NCI-H146 (cell line): ENCODE measurements at regions not wholly inside any gene's neighbourhood (a gene's known extent, or its start where the extent isn't known, plus 50 kb on each side); places are given as distances from the start of the nearest gene placed in this dataset.

Experiments used
- DNase-seq: peaks from one replicate; lab custom pipeline; 2025; lab: John Stamatoyannopoulos, UW

DNA sequence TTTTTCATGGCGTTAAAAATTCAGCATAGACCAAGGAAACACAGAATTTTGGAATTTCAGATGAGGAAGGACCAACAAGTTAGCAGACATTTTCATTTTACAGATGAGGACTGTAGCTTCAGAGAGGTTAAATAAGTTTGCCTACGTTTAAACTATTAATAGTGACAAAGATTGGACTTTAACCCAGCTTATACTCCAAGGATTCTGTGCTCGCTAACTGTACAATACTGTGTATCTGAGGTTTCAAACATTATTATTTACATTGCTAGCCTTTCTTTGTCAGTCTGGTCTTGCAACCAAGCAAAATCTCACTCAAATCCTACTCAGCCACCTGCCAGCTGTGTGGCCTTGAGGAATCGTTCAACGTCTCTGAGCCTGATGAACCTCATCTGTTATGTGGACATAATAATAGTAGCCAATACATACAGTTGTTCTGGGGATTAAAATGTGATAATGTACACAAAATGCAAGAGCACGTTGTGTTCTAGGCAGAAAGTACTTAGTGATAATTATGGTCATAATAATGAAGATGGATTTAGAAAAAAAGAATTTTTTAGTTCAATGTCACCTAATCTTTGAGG is 462.4 kb upstream of the TRIB2 start:
- no peak for DNase-seq

DNA sequence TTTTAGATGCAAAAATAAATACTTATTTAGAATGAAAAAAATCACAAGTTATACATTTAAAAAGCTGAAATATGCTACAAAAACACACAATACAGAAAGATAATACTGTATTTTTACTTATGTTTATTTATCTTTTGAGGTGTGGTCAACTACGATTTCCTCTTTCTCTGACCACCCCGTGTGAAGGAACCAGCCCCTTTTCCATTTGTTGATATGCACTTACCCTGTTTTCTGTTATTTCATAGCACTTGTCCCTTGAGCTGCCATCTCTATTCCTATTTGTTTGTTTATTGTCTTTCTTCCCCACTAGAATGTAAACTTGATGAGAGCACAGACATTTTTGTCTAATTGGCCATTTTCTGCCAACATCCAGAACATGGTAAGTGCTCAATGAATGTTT is 460.5 kb upstream of the TRIB2 start:
- DNase-seq = no peak

GRCh38 chr2:12257476-12257875 is 459.3 kb upstream of the TRIB2 start:
- no peak for DNase-seq

DNA sequence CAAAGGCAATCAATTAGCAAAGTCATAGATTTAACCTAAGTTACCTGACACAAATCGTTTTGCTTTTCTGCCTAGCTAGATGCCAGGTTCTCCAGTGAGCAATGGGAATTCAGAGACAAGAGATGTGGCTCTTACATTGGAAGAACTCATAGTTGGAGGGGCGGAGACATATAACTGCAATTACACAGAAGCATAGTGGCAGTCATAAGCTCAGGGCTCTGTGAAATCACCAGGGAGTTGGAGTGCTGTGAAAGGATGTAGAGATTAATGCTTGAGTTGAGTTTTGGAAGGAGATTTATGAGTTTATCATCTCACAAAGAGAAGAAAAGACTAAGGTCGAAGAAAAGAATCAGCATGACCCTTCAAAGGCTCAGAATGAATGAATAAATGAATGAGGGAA is 457.2 kb upstream of the TRIB2 start:
- DNase-seq = no peak

DNA sequence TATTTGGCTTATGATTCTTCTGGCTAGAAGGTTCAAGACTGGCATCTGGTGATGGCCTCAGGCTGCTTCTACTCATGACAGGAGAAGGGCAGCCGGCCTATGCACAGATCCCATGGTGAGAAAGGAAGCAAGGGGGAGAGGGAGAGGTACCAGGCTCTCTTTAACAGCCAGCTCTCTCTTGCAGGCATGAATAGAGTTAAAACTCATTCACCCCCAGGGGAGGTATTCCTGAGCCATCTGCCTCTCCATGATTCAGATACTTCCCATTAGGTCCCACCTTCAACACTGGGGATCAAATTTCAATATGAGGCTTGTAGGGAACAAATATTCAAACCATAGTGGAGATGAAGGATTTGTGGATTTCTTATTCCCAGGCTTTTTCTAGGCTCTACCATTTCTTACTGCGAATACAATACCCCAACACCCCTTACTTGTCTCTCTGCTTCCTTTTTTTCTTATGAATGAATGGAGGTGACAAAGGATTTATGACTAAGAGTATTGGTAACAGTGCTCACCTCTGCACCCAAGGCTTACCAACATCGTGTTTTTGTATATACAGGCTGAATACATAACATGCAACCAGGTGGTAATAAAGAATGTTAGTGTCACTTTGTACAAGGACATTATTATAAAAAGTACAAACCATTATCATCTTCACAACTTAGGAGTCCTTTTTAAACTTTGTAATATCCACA is 454.6 kb upstream of the TRIB2 start:
- no peak for DNase-seq

GRCh38 chr2:12262681-12263436 is 453.9 kb upstream of the TRIB2 start:
- no peak for DNase-seq

- DNase-seq = no peak
Measured at GRCh38 chr2:12263730-12264129, 453.0 kb upstream of the TRIB2 start.

DNA sequence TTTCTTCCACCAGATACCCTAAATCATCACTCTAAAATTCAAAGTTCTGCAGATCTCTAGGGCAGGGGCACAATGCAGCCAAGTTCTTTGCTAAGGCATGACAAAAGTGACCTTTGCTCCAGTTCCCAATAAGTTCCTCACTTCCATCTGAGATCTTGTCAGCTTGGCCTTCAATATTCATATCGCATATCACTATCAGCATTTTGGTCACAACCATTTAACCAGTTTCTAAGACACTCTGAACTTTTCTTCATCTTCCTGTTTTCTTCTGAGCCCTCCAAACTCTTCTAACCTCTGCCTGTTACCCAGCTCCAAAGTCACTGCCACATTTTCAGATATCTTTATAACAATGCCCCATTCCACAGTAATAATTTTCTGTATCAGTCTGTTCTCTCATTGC is 452.6 kb upstream of the TRIB2 start:
- DNase-seq = no peak

DNA sequence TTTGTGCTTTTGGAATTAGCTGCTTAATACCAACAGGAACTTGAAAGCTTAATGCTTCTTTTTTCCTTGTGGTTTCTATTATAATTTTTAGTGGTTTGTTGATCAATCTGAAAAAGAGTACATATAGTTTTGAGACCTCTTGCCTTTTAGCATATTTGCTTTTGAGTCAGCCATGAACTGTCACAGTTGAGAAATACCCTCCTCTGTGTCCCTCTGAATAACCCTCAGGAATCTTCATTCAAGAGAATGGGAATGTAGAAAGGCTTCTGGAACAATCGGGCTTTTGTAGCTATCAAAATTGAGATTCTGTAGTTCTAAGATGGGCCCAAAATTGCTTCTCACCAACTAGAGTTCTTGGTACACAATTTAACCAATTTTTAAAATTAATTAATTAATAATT is 451.1 kb upstream of the TRIB2 start:
- DNase-seq = no peak

DNA sequence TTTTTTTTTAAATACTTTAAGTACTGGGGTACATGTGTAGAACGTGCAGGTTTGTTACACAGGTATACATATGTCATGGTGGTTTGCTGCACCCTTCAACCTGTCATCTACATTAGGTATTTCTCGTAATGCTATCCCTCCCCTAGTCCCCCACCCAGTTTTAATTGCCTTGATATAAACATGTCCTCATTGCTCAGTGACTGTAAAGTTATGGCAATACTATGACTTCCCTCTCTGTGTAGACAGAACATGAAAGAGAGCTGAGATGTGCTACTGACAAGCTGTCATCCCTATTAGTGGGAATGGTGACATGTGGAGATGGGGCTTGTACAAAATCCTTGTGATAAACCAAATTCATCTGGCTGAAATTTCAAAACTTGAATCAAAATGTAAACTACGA is 449.7 kb upstream of the TRIB2 start:
- DNase-seq = no peak

GRCh38 chr2:12269041-12269972 is 447.4 kb upstream of the TRIB2 start:
- DNase-seq = no peak

- no peak for DNase-seq
Measured at GRCh38 chr2:12270876-12271588, 445.7 kb upstream of the TRIB2 start.

DNA sequence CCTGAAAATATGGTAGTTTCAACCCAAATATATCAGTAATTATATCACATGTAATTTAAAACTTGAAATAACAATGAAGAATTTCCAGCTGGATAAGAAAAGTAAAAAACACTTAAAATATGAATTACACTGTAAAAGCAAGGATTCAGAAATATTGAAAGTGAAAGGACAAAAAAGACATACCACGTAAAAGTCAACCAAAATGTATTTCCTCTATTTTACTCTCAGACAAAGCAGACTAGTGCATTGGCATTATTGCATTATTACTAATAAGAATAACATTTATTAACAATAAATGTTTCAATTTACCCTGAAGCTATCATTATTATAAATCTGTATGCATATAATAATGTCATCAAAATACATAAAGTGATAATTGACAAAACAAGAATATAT is 445.1 kb upstream of the TRIB2 start:
- no peak for DNase-seq

GRCh38 chr2:12273111-12273510 is 443.6 kb upstream of the TRIB2 start:
- no peak for DNase-seq

DNA sequence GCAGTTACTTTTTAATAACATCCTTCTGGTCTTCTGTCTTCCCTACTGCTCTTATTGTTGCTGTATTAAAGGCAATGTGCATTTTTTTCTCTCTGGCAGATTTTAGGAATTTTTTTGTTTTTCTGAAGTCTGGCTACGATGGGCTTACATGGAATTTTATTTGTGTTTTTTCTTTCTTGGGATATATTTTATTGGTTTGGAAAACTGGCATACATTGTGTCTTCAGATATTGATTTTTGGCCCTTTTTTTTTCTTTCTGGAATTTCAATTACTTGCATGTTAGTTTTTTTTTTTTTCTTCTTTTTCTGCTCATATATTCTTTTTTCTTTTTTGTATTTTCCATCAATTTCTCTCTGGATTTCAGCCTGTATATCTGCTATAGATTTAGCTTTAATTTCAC is 442.1 kb upstream of the TRIB2 start:
- DNase-seq = no peak

GRCh38 chr2:12277241-12278034 is 439.3 kb upstream of the TRIB2 start:
- DNase-seq = no peak

DNA sequence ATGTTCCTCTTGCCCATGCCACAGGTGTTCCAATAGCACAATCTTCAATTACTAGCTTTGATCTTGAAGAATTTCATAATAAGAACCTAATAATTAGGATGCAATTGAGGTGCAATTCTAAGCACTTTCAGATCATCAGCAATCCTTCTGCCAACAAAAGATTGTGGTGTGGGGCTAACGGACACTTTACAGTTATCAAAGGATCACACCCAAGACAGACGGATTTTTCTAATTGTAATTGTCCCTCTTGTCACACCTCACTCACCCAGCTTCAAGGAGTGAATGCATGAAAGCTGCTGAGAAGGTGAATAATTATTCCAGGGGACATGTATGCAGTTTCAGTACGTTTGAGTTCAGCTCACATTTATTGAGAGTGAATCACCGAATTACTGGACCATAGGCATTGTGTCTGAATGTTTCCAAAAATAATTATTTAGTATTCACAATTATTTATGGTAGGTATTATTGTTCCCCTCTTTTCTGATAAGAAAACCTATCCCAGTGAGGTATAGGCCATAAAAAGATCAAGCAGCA is 438.5 kb upstream of the TRIB2 start:
- no peak for DNase-seq

DNA sequence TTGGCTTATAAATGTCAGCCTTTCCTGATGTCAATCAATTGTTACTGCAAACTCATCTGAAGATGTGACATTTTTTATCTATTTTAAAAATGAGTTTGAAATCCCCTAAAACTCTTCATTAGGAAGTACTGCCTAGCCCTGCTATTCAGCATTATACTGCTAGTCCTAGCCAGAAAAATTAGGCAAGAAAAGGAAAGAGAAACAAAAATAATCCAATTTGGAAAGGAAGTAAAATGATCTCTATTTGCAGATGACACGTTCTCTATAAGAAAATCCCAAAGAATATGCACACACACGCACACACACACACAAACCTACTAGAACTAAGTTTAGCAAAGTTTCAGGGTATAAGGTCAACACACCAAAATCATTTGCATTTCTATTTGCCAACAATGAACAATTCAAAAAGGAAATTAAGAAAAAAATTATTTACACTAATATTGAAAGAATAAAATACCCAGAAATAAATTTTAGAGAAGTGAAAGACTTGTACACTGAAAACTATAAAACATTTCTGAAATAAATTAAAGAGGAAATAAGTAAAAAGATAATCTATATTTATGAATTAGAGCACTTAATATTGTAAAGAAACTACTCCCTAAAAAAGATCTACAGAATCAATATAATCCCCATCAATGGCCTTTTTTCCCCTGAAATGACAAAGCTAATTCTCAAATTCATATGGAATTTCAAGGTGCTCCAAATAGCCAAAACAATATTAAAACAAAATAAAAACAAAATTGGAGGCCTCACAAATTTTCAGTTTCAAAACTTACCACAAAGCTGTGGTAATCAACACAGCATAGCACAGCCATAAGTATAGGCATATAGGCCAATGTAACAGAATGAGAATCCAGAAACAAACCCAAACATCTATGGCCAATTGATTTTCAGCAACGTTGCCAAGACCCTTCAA is 433.7 kb upstream of the TRIB2 start:
- DNase-seq = no peak

DNA sequence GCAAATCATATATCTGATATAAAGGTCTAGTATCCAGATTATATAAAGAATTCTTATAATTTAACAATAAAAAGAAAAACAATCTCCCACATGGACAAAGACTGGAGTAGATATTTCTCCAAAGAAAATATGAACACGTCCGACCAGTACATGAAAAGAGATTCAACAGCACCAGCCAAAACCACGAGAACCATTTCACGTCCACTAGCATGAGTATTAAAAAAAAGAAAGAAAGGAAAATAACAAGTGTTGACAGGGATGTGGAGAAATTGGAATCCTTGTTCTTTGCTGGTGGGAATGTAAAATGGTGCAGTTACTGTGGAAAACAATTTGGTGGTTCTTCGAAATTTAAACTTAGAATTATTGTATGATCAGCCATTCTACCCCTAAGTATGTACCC is 432.7 kb upstream of the TRIB2 start:
- DNase-seq = no peak

DNA sequence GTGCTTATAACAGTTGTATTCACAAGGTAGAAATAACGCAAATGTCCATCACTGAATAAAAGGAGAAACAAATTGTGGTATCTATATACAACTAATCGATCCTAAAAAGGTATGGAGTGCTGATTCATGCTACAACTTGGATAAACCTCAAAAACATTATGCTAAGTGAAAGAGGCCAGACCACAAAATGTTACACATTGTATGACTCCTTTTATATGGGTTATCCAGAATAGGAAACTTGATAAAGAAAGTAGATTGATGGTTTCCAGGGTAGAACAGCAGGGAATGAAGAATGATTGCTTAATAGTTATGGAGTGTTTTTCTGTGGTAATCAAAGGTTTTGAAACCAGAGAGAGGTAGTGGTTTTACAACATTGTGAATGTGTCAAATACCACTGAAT is 432.2 kb upstream of the TRIB2 start:
- no peak for DNase-seq
